ENCODE measurements at regions not wholly inside any gene's neighbourhood (a gene's known extent, or its start where the extent isn't known, plus 50 kb on each side); places are given as distances from the start of the nearest gene placed in this dataset.

GRCh38 chr4:132059227-132059626, 1089.9 kb upstream of the PCDH10 start:
- no peak for TF ChIP-seq EZH2phosphoT487 (IDR thresholded peaks at IDR 0.05; ENCODE audit: borderline replicate concordance, low read length)
- no peak for TF ChIP-seq CTCF (conservative IDR thresholded peaks at IDR 0.05; ENCODE audit: low read depth, low read length)
